ENCODE measurements at regions not wholly inside any gene's neighbourhood (a gene's known extent, or its start where the extent isn't known, plus 50 kb on each side); places are given as distances from the start of the nearest gene placed in this dataset.

DNA sequence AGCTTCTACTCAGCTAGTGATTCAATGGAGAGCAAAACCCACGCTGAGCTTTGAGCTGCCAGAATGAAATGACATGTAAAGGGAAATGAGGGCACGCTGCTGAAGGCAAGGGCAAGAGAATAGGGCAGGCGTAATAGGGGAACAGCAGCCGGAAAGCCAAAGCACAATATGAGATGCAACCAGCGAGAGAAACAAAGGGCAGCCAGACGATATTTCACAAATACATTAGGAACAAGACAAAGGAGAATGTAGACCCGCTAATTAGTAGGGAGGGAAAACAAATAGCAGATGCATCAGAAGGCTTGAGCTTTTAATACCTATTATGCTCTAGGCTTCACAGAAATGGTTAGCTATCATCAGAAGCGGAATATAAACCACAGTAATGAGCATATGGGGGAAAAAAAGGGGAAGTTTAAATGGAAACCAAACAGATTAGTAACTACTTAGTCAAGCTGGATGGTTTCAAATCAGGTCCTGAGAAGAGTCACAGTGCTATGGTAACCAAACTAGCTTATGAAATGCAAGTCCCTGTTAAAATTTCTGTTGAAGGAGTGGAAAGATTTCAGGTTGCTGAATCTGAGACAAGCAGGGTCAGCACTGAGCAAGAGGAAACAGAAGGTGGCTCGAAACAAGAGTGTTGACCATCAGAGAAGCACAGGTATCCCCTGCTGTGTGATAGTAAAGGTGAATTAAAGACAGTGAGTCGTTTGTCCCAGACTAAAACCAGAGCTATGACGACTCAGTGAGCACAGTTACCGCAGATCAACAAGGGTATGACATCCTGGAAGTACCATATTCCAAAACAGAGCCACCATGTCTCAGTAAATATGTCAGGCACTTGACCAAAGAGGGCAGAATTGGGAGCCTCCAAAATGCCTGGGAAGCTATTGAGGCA, 496.9 kb upstream of the CELF2 start:
- no peak for DNase-seq
- no peak for ATAC-seq
- intact Hi-C loops (cut with DNase I), result no loop called here

DNA sequence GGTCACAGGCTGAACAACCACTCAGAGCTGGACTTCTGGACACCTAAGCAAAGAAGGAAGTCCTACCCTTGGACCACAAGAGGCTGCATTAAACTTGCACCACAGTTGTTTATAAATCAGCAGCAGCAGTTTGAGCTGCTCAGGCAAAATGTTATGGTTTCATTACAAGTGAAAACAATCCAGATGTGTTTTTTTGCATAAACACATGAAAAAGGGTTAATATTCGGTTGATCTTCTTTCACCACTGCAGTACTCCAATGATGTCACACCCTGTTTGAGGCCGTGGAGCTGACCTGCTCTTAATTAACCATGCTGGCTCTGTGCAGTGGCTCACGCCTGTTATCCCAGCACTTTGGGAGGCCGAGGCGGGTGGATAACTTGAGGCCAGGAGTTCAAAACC, 490.8 kb upstream of the CELF2 start:
- DNase-seq (no peak), ATAC-seq (no peak)
- intact Hi-C loops (cut with DNase I), result no loop called here

- intact Hi-C loops (cut with DNase I), result no loop called here
- ATAC-seq, result no peak
- no peak for DNase-seq
Measured at GRCh38 chr10:10527861-10528562, 489.7 kb upstream of the CELF2 start.

- no peak for ATAC-seq
- intact Hi-C loops (cut with DNase I), result no loop called here
Measured at GRCh38 chr10:10528563-10528910, 489.1 kb upstream of the CELF2 start.

DNA sequence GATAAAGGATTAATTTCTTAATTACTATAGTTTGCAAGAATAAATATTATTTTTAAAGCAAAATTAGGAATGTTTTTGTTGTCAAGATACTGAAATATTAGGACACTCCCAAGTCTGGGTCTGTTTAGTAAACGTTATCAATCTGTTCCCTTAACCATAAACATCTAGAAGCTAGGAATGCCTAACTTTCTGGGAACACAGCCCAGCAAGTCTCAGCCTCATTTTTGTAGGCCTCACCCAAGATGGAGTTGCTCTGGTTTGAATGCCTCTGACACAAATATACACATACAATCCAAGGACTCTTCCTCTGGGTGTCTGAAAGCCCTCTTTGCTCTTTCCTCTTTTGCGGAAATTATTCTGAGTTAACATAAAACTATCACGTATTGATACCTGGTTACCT, 487.4 kb upstream of the CELF2 start:
- intact Hi-C loops (cut with DNase I), result no loop called here
- ATAC-seq (no peak), DNase-seq (no peak)

More at GRCh38 chr10:10528563-10528910, 489.1 kb upstream of the CELF2 start:
- no peak for DNase-seq

GRCh38 chr10:10532236-10532635, 485.4 kb upstream of the CELF2 start:
- ATAC-seq, result no peak
- no peak for DNase-seq
- intact Hi-C loops (cut with DNase I), result no loop called here

- ATAC-seq (no peak), DNase-seq (no peak)
- intact Hi-C loops (cut with DNase I), result no loop called here
Measured at GRCh38 chr10:10532826-10533225, 484.8 kb upstream of the CELF2 start.

GRCh38 chr10:10533437-10533836, 484.2 kb upstream of the CELF2 start:
- intact Hi-C loops (cut with DNase I), result no loop called here
- DNase-seq, result no peak
- ATAC-seq, result no peak

DNA sequence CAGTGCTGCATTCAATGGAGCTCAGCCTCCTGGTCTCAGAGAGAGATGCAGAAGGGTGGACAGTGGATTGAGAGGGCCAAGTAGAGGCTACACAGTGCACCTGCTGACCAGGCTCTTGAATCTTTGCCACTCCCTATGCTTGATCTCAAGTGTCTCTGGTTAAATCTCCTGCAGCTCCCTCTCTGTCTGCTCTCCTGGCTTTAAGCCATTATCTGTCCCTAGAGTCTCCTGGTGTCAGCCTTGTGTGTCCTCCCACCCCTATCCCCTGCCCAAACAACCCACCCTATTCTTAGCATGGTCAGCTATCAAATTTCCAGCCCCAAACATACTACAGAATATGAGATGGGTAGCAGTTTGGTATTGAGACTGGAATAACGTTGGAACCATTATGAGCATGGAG, 479.3 kb upstream of the CELF2 start:
- intact Hi-C loops (cut with DNase I), result no loop called here
- DNase-seq (no peak), ATAC-seq (no peak)

GRCh38 chr10:10540398-10540797, 477.3 kb upstream of the CELF2 start:
- ATAC-seq, result no peak
- intact Hi-C loops (cut with DNase I), result no loop called here
- DNase-seq, result no peak

DNA sequence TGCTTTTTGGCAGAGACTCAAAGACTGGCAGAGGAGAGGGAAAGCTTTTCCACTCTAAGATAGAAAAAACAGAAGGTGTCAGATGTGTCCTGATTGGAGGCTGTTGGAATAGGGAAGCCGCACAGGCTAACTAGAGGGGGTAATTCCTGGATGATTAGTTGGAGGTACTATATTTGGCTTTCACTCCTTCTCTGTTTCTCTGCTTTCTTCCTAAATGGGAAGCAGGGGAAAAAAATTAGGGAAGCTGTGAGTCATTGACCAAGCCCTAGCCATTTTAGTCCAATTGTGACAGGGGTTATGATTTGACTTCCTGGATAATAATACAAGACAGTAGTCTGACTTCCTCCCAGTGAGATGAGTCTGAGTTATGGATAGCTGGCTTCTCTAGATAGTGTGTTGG, 475.2 kb upstream of the CELF2 start:
- DNase-seq, result no peak
- peak; percentile 23 to 82 for ATAC-seq
- intact Hi-C loops (cut with DNase I), result no loop called here

DNA sequence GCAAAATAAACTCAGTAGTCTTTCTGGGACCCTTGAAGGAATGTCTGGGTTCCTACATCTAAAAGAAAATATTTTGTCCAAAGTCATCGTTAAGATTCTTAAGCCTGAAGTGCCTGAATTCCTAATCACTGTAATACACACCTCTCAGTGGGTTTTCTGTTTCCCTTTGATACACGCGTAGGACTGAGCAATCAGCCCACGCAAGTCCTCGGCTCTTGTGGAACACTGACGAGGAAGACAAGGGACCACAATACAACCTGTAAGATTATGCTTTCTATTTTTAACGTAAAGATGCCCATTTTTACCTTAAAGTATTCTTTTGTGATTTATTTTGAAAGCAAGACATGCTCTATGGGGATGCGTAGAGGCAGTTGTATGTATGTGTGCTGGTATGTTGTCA, 472.8 kb upstream of the CELF2 start:
- intact Hi-C loops (cut with DNase I), result no loop called here
- DNase-seq (no peak), ATAC-seq (no peak)

DNA sequence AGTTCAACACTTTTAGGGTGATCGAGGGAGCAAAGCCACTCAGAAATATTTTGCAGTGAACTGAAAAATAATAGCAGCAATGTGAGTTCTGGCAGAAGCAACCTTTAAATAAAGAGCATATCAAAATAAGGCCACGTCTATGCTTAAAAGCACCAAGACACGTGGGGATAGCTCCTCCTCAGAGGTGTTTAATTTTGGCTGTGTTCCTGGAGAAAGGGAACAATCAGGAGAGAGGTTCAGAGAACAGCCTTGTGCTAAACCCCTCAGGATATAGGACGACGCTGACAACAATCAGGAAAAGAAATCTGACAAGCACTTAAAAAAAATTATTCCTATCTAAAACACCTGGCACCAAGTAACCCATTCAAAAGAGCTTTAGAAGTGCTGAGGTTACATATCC, 471.9 kb upstream of the CELF2 start:
- DNase-seq (no peak), ATAC-seq (no peak)
- intact Hi-C loops (cut with DNase I), result no loop called here

- no peak for ATAC-seq
- intact Hi-C loops (cut with DNase I), result no loop called here
- DNase-seq, result no peak
Measured at GRCh38 chr10:10551596-10552301, 465.9 kb upstream of the CELF2 start.

DNA sequence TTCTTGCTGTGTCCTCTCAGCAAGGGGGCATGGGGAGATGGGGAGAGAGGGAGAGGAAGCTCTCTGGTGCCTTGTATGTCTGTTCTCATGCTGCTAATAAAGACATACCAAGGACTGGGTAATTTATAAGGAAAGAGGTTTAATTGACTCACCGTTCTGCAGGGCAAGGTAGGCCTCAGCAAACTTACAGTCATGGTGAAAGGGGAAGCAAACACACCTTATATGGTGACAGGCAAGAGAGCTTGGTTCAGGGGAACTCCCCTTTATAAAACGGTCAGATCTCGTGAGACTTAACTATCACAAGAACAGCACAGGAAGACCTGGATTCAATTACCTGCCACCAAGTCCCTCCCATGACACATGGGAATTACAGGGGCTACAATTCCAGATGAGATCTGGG, 464.7 kb upstream of the CELF2 start:
- DNase-seq (no peak), ATAC-seq (no peak)
- intact Hi-C loops (cut with DNase I), result no loop called here

DNA sequence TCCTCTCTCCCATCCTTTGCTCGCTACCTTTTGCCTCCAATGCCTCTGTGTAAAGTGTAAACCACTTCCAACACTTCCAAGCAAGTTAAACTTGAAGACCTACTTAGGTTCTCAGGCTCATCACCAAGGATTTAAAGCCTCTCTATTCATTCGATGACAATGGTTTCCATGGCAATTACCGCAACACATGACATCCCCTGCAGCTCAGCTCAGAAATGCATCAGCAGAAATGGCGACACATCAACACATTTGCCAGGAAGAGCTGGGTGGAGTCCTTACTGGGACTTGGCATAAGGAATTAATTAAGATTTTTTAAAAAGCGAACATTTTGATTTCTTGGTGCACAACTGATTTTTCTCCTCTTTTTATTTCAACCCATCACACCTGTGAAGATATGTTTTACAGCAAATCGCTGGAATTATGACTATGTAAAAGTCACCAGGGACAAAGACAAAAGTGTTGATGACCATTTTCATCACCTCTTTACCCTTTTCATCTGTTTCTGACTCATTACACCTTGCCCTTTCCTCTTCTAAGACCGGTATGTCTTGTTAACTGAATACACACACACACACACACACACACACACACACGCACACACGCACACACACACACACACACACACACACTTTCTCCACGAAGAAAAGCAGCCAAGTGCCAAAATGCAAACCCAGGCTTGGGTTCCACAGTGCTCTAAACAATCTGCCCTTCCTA, 453.4 kb upstream of the CELF2 start:
- DNase-seq (no peak), ATAC-seq (no peak)
- intact Hi-C loops (cut with DNase I), result no loop called here

DNA sequence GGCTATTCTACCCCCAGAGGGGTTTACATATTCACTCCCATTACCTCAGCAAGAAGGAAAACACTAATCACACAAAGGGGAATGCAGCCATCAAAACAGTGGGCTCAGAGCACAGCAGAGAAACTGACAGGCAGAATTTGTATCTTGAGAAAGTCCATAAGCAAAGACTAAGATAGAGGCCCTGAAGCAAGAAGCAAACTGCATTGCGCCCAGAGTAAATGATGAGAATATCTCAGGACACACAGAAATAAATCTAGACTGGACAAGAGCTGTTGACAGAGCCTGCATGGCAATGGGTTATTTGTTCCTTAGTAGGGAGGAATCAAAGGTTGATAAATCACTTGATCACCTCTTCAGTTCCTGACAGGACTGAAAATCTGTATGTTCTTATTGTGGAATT, 440.7 kb upstream of the CELF2 start:
- ATAC-seq (no peak), DNase-seq (no peak)
- intact Hi-C loops (cut with DNase I), result no loop called here

DNA sequence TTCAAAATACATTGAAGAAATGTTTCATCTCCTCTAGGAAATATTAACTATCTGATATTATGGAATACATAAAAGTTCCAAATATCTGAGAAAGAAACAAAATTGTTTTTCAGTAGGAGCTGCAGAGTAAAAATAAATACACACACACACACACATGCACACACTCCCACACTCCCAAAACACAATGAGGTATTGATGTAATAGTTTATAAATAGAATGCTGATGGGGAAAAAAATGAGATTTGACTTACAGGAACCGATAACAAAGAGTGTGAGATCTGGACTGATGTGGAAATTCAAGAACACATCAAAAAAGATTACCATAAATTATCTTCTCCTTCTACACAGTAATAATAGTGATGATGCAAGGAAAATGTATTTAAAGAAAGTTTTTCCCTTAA, 438.0 kb upstream of the CELF2 start:
- ATAC-seq, result no peak
- DNase-seq, result no peak
- intact Hi-C loops (cut with DNase I), result no loop called here

GRCh38 chr10:10584161-10584560, 433.5 kb upstream of the CELF2 start:
- no peak for ATAC-seq
- intact Hi-C loops (cut with DNase I), result no loop called here
- DNase-seq, result no peak
